ENCODE measurements at regions not wholly inside any gene's neighbourhood (a gene's known extent, or its start where the extent isn't known, plus 50 kb on each side); places are given as distances from the start of the nearest gene placed in this dataset.

DNA sequence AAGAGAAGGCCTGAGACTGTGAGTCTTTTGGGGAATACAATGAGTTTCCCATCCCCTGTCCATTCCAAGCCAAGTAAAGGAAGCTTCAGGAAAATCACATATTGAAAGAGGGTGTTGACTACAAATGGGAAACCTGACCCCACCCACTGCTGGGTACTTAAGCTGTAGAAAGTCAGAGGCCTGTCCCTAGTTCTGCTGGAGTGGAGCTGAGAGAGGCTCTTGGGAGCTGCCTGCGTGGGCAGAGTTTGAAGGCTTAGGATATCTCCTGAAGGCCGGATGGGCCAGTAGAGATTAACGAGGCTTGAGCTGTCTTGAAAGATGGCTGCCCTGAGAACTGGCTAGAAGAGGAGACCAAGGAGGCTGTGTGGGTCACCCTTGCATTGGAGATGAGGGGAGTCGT, 176.2 kb upstream of the NECTIN1 start:
- TF ChIP-seq, protein P1, sequence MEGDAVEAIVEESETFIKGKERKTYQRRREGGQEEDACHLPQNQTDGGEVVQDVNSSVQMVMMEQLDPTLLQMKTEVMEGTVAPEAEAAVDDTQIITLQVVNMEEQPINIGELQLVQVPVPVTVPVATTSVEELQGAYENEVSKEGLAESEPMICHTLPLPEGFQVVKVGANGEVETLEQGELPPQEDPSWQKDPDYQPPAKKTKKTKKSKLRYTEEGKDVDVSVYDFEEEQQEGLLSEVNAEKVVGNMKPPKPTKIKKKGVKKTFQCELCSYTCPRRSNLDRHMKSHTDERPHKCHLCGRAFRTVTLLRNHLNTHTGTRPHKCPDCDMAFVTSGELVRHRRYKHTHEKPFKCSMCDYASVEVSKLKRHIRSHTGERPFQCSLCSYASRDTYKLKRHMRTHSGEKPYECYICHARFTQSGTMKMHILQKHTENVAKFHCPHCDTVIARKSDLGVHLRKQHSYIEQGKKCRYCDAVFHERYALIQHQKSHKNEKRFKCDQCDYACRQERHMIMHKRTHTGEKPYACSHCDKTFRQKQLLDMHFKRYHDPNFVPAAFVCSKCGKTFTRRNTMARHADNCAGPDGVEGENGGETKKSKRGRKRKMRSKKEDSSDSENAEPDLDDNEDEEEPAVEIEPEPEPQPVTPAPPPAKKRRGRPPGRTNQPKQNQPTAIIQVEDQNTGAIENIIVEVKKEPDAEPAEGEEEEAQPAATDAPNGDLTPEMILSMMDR (IDR thresholded peaks at IDR 0.05): no peak
- TF ChIP-seq POLR2A (IDR thresholded peaks at IDR 0.05): no peak
